LNCaP clone FGC (cell line): ENCODE measurements at regions not wholly inside any gene's neighbourhood (a gene's known extent, or its start where the extent isn't known, plus 50 kb on each side); places are given as distances from the start of the nearest gene placed in this dataset.

ENCODE experiments used
- DNase-seq: peaks from one replicate; pipeline ENCODE4 v3.0.0-alpha.2; 2011; ENCODE audit warnings: low read depth
- H3K4me3 ChIP-seq: 2 replicates; pipeline ENCODE4 v1.5.1; 2011; ENCODE audit warnings: mild to moderate bottlenecking, low read depth, low read length, control low read depth
- TF ChIP-seq, protein P1 (sequence below): IDR thresholded peaks from 2 replicates; pipeline ENCODE4 v1.5.1; 2012; ENCODE audit warnings: mild to moderate bottlenecking; ENCODE audit not compliant: control insufficient read depth, insufficient read depth; ENCODE audit errors: extremely low read depth

GRCh38 chr1:29860056-29860455 lies 623.7 kb downstream of the PTPRU start:
- no peak for DNase-seq
- TF ChIP-seq, protein P1, sequence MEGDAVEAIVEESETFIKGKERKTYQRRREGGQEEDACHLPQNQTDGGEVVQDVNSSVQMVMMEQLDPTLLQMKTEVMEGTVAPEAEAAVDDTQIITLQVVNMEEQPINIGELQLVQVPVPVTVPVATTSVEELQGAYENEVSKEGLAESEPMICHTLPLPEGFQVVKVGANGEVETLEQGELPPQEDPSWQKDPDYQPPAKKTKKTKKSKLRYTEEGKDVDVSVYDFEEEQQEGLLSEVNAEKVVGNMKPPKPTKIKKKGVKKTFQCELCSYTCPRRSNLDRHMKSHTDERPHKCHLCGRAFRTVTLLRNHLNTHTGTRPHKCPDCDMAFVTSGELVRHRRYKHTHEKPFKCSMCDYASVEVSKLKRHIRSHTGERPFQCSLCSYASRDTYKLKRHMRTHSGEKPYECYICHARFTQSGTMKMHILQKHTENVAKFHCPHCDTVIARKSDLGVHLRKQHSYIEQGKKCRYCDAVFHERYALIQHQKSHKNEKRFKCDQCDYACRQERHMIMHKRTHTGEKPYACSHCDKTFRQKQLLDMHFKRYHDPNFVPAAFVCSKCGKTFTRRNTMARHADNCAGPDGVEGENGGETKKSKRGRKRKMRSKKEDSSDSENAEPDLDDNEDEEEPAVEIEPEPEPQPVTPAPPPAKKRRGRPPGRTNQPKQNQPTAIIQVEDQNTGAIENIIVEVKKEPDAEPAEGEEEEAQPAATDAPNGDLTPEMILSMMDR: no peak
- no peak overlapping the region for H3K4me3 ChIP-seq

GRCh38 chr1:29859126-29859525 lies 622.8 kb downstream of the PTPRU start:
- DNase-seq: no peak
- no peak overlapping the region for H3K4me3 ChIP-seq
- TF ChIP-seq, protein P1: no peak

GRCh38 chr1:29858646-29859045 lies 622.3 kb downstream of the PTPRU start:
- H3K4me3 ChIP-seq: no peak overlapping the region
- DNase-seq: no peak
- TF ChIP-seq, protein P1: no peak

- DNase-seq: no peak
- TF ChIP-seq, protein P1: no peak
- no peak overlapping the region for H3K4me3 ChIP-seq
Measured at GRCh38 chr1:29856340-29857114, 620.2 kb downstream of the PTPRU start.

- TF ChIP-seq, protein P1: no peak
- no peak for DNase-seq
- H3K4me3 ChIP-seq: no peak overlapping the region
Measured at GRCh38 chr1:29855561-29856160, 619.3 kb downstream of the PTPRU start.

DNA sequence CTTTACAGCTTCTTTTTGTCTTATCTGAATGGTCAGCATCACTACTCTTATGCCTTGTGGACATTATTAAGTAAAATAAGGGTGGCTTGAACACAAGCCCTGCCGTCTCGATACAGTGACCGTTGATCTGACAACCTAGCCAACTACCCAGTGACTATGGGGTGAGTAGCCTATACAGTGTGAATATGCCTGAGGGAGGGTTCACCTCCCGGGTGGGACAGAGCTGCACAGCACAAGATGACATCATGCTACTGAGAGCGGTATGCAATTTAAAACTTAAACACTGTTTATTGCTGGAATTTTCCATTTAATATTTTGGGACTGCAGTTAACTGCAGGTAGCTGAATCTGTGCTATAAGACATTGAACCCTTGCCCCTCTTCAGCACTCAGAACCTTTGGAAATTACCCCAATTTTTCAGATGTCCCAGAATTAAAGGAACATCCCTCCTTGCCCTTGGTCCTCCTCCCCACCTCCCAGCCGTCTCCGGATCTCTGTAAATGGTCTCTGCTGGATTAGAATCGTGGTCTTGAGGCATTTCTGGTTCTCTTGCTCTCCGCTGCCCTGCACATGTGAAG lies 618.5 kb downstream of the PTPRU start:
- no peak for DNase-seq
- TF ChIP-seq, protein P1: no peak

More for the DNA sequence above, 618.5 kb downstream of the PTPRU start:
- no peak overlapping the region for H3K4me3 ChIP-seq
